Left ventricle myocardium inferior (tissue), 1 donor: ENCODE measurements at regions not wholly inside any gene's neighbourhood (a gene's known extent, or its start where the extent isn't known, plus 50 kb on each side); places are given as distances from the start of the nearest gene placed in this dataset.

Experiments used
- DNase-seq: peaks from one replicate; pipeline ENCODE4 v3.0.0-alpha.2; 2020
- H3K27ac ChIP-seq: fragments of 200-600 bp; replicated peaks from 2 replicates; pipeline ENCODE4 v1.8.0; 2021
- H3K27me3 ChIP-seq: fragments of 200-600 bp; 2 replicates; pipeline ENCODE4 v1.8.0; 2021; ENCODE audit warnings: low read depth
- H3K36me3 ChIP-seq: fragments of 200-600 bp; 2 replicates; pipeline ENCODE4 v1.8.0; 2021
- H3K4me1 ChIP-seq: fragments of 200-600 bp; 2 replicates; pipeline ENCODE4 v1.8.0; 2021
- H3K4me3 ChIP-seq: fragments of 200-600 bp; 2 replicates; pipeline ENCODE4 v1.8.0; 2021; ENCODE audit warnings: mild to moderate bottlenecking, moderate library complexity
- H3K9me3 ChIP-seq: fragments of 200-600 bp; replicated peaks from 2 replicates; pipeline ENCODE4 v1.8.0; 2021
- intact Hi-C: fragments of 100-400 bp; cut with micrococcal nuclease; formaldehyde crosslinking; loops from one replicate; pipeline ENCODE4 v1.11.0; 2022
- TF ChIP-seq, protein P1 (sequence below): fragments of 200-600 bp; IDR thresholded peaks from 2 replicates; pipeline ENCODE4 v1.8.0; 2021; ENCODE audit warnings: antibody characterized with exemption, mild to moderate bottlenecking, borderline replicate concordance
- donor health status: DM: no; HTN: yes; CAD: no; lungs with severe emphysema.

DNA sequence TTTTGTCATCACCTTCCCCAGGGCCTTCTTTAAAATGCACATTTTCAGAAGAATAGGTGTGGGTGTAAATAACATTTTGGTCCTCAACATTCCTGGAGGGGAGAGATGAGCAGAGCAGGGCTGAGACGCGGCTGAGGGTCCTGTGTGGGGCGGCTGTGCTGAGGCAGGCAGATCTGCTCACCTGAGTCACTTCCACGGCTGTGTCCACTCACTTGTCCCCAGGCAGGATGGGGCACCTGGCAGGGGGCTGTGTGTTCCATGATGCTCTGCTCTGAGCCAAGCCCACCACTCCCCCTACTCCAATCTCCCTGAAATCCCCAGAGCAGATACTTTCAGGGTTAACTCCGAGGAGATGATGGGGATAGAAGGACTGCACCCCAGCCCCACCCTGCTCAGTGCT is 93.8 kb downstream of the GLRX3 start:
- DNase-seq: no peak
- H3K36me3 ChIP-seq: no peaks in the 10 kb centered on the region
- no peak overlapping the region for H3K4me3 ChIP-seq
- intact Hi-C loops: no loop called here
- TF ChIP-seq, protein P1, sequence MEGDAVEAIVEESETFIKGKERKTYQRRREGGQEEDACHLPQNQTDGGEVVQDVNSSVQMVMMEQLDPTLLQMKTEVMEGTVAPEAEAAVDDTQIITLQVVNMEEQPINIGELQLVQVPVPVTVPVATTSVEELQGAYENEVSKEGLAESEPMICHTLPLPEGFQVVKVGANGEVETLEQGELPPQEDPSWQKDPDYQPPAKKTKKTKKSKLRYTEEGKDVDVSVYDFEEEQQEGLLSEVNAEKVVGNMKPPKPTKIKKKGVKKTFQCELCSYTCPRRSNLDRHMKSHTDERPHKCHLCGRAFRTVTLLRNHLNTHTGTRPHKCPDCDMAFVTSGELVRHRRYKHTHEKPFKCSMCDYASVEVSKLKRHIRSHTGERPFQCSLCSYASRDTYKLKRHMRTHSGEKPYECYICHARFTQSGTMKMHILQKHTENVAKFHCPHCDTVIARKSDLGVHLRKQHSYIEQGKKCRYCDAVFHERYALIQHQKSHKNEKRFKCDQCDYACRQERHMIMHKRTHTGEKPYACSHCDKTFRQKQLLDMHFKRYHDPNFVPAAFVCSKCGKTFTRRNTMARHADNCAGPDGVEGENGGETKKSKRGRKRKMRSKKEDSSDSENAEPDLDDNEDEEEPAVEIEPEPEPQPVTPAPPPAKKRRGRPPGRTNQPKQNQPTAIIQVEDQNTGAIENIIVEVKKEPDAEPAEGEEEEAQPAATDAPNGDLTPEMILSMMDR: no peak
- no peak overlapping the region for H3K27ac ChIP-seq
- H3K27me3 ChIP-seq: no peaks in the 10 kb centered on the region
- H3K9me3 ChIP-seq: peaks cover 15% of the 10 kb centered on the region
- no peaks in the 10 kb centered on the region for H3K4me1 ChIP-seq

DNA sequence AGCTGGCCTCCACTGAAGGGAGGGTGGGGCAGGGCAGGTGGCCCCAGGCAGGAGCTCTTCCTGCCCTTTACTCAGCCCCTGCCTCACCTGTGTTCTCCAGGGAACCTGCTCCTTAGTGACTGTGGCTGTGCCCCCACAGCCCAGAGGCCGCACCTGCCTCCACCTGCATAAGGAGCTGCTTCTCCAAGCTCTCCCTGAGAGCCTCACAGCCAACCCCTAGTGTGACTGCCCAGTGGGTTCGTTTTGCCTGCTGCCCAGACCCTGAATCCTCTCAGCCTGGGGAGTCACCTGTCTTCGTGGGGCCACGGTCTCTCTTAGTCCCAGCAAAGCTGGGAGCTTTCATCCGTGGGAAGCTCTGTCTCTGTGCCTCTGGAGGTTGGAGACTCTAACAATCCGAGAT is 94.4 kb downstream of the GLRX3 start:
- Histone ChIP-seq H3K36me3 (no peaks in the 10 kb centered on the region), H3K4me1 (no peaks in the 10 kb centered on the region), H3K4me3 (no peak overlapping the region), H3K9me3 (peaks cover 15% of the 10 kb centered on the region), H3K27me3 (no peaks in the 10 kb centered on the region), H3K27ac (no peak overlapping the region)
- DNase-seq: no peak
- TF ChIP-seq, protein P1: no peak
- intact Hi-C loops: no loop called here

DNA sequence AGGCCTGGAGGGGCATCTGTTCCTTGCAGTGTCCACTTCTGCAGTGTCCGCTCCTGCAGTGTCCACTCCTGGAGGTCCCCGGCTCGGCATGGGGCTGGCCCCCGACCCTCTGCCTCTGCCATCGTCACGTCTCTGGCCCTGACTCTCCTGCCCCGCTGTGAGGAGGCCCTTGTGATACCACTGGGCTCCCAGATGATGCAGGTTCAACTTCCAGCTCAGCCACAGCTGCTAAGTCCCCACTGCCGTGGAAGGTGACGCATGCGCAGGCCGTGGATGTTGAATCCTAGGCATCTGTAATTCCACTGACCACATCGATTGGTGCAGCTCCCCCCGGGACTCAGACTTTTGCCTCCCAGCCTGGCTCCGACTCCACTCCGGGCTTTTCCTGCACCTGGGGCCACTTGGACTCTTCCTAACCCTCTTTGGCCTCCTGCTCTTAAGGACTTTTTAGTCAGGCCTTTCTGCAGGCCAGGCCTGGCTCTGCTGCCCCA is 95.1 kb downstream of the GLRX3 start:
- peaks cover 15% of the 10 kb centered on the region for H3K9me3 ChIP-seq
- H3K4me3 ChIP-seq: no peak overlapping the region
- TF ChIP-seq, protein P1: no peak
- no peak for DNase-seq
- intact Hi-C loops: no loop called here
- H3K4me1 ChIP-seq: no peaks in the 10 kb centered on the region
- H3K27ac ChIP-seq: no peak overlapping the region
- no peaks in the 10 kb centered on the region for H3K27me3 ChIP-seq
- no peaks in the 10 kb centered on the region for H3K36me3 ChIP-seq

DNA sequence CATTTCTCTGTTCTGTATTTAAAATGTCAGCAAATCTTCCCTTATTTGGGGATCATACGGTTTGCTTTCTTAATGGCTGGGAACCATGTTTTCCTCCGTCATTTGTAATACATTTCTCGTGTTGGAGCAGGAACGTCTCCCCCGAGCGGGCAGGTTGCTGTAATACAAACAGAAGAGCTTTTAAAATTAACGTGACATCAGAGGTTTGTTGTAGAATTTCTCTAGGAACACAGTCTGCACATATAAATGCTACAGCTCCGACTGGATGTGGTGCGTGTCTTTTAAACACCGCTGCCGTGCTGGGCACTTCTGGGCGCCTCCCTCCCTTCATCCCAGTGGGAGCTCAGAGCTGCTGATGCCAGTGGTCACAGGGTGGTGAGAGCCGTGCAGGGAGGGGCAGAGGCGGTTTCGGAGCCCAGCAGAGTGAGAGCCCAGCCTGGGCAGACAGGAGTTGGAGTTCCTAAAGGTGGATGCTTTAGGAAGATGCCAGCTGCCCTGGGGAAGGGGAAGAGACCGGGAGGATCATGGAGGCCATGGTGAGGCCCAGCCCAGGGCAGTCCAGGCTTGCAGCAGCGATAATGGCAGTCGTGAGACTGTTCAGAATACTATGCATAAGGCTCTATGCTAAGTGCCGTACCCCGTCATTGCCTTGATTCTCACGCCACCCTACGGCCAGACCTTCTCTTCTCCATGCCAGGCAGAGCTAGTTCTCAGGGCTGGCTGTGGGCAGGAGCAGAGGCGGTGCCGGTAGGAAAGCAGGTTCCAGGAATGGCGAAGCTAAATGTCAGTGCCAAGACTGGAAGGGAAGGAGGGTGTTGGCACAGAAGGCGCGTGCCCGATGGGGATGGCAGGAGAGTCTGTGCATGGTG is 96.2 kb downstream of the GLRX3 start:
- no peak for DNase-seq
- no peak overlapping the region for H3K27ac ChIP-seq
- H3K4me1 ChIP-seq: no peaks in the 10 kb centered on the region
- H3K36me3 ChIP-seq: no peaks in the 10 kb centered on the region
- H3K27me3 ChIP-seq: no peaks in the 10 kb centered on the region
- intact Hi-C loops: no loop called here
- H3K9me3 ChIP-seq: peaks cover 17% of the 10 kb centered on the region
- TF ChIP-seq, protein P1: no peak
- no peak overlapping the region for H3K4me3 ChIP-seq

DNA sequence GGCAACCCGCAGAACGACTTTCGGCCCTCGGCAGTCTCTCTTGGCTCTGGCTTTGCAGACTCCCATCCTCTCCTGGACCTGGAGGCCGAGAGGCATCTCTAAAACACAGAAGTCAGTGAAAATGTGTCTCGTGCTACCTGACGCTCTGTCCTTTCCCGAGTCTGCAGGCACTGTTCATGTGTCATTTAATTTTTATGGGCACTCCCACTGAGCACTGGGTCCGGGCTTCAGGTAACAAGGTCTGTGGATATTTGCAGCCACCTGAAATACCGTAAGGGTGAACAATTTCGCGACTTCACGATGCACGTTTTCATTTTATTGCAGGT is 96.8 kb downstream of the GLRX3 start:
- no peak for DNase-seq
- Histone ChIP-seq H3K36me3 (no peaks in the 10 kb centered on the region), H3K27ac (no peak overlapping the region)

More for the DNA sequence above, 96.8 kb downstream of the GLRX3 start:
- H3K4me3 ChIP-seq: no peak overlapping the region
- no peaks in the 10 kb centered on the region for H3K27me3 ChIP-seq
- intact Hi-C loops: no loop called here
- H3K9me3 ChIP-seq: peaks cover 19% of the 10 kb centered on the region
- no peaks in the 10 kb centered on the region for H3K4me1 ChIP-seq
- TF ChIP-seq, protein P1: no peak
